ENCODE measurements at regions not wholly inside any gene's neighbourhood (a gene's known extent, or its start where the extent isn't known, plus 50 kb on each side); places are given as distances from the start of the nearest gene placed in this dataset.

DNA sequence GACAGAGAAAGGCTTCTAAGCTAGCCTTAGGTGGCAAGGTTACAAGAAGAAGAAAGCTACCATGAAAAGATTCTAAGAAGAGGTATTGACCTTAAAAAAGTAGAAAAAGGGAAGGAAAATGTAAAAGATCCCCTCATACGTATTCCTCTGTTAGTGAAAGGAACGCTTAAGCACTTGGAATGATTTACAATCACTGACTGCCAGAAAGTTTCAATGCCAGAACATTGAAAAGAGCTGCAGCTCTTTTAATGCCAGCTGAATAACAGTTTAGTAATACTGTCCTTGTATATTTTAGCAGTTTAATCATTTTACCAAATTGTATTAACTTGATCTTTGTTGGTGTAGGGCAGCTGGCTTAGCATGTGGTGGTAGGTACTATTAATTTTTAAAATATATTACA, 650.7 kb downstream of the FAM181B start:
- TF ChIP-seq, protein P1, sequence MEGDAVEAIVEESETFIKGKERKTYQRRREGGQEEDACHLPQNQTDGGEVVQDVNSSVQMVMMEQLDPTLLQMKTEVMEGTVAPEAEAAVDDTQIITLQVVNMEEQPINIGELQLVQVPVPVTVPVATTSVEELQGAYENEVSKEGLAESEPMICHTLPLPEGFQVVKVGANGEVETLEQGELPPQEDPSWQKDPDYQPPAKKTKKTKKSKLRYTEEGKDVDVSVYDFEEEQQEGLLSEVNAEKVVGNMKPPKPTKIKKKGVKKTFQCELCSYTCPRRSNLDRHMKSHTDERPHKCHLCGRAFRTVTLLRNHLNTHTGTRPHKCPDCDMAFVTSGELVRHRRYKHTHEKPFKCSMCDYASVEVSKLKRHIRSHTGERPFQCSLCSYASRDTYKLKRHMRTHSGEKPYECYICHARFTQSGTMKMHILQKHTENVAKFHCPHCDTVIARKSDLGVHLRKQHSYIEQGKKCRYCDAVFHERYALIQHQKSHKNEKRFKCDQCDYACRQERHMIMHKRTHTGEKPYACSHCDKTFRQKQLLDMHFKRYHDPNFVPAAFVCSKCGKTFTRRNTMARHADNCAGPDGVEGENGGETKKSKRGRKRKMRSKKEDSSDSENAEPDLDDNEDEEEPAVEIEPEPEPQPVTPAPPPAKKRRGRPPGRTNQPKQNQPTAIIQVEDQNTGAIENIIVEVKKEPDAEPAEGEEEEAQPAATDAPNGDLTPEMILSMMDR (IDR thresholded peaks at IDR 0.05): no peak
- ChIA-PET POLR2A (no interaction called here), CTCF (no interaction called here)
- Mint-ChIP-seq H3K4me1 (ENCODE audit: low read depth) (no peaks in the 10 kb centered on the region), H3K27ac (no peak overlapping the region), H3K27me3 (peaks cover 2% of the 10 kb centered on the region), H3K4me3 (no peak overlapping the region), H3K36me3 (ENCODE audit: low read depth) (no peaks in the 10 kb centered on the region), H3K9me3 (no peaks in the 10 kb centered on the region)
- no peak for DNase-seq
- intact Hi-C loops (cut with micrococcal nuclease): no loop called here
- no peak for ATAC-seq

DNA sequence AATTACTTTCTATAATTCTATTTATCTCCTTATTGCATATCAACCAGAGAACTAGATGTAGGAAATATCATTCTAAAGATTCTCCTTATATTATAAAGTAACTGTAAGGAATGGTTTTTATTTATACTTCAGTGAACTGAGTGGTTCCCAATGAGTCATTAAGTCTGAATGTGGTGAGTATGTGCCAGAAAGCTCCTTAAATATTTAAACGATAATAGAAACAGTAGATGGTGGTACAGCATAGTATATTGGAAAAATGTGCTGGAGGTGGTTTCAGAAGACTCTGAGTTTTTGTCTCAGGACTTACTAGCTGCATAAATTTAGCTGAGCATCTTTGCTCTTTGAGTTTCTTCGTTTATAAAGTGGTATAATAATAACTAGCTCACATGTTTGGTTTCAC, 653.5 kb downstream of the FAM181B start:
- intact Hi-C loops (cut with micrococcal nuclease): no loop called here
- no peak for DNase-seq
- no peaks in the 10 kb centered on the region for H3K4me1 Mint-ChIP-seq (ENCODE audit: low read depth)
- no peak for ATAC-seq
- no peak overlapping the region for H3K27ac Mint-ChIP-seq
- H3K9me3 Mint-ChIP-seq: no peaks in the 10 kb centered on the region
- peaks cover 5% of the 10 kb centered on the region for H3K27me3 Mint-ChIP-seq
- no peak overlapping the region for H3K4me3 Mint-ChIP-seq
- POLR2A ChIA-PET: no interaction called here
- CTCF ChIA-PET: interaction anchor here (1.2 kb wide), 1 partner anchor 9 kb away, joined by 3 read pairs; no protein-coding TSS in a partner anchor
- TF ChIP-seq, protein P1 (IDR thresholded peaks at IDR 0.05): no peak
- H3K36me3 Mint-ChIP-seq (ENCODE audit: low read depth): no peaks in the 10 kb centered on the region

DNA sequence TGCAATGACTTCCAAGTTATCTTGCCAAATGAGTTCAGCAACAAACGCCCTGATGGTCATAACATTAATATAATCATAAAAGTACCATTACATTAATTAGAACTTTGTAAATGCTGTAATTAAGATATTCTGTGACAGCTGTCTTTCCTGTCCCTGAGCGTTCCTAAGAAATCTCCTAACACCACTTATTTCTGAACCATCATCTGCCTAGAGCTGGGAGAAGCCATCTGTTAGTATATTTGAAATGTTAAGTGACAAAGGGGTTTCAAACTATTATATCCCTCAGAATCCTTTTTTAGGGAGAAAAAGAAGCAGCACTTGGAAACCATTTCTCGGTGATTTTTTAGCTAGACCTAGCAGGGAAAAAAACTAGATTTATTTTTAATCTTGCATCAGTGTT, 657.5 kb downstream of the FAM181B start:
- no peaks in the 10 kb centered on the region for H3K9me3 Mint-ChIP-seq
- no peaks in the 10 kb centered on the region for H3K4me1 Mint-ChIP-seq (ENCODE audit: low read depth)
- TF ChIP-seq, protein P1 (IDR thresholded peaks at IDR 0.05): no peak
- peaks cover 5% of the 10 kb centered on the region for H3K27me3 Mint-ChIP-seq
- intact Hi-C loops (cut with micrococcal nuclease): no loop called here
- H3K4me3 Mint-ChIP-seq: no peak overlapping the region
- POLR2A ChIA-PET: no interaction called here
- no peak for ATAC-seq
- H3K27ac Mint-ChIP-seq: no peak overlapping the region
- no peak for DNase-seq
- CTCF ChIA-PET: no interaction called here
- H3K36me3 Mint-ChIP-seq (ENCODE audit: low read depth): no peaks in the 10 kb centered on the region

DNA sequence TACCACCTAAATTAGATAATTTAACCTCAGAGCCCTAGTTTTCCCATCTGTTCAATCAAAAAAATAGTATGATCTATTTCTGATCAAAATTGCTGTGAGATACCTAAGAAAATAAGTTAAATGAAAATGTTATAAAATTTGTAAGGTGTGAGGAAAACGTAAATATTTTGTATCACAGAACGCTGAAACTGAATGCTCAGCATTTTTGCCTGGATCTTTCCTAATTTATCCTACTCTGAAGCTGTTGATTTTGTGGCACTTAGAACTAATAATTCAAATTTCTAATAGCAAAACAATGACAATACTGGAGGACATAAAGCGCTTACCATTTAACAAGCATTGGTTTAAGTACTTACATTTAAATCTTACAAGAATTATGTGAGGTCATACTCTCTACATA, 674.2 kb downstream of the FAM181B start:
- CTCF ChIA-PET: no interaction called here

DNA sequence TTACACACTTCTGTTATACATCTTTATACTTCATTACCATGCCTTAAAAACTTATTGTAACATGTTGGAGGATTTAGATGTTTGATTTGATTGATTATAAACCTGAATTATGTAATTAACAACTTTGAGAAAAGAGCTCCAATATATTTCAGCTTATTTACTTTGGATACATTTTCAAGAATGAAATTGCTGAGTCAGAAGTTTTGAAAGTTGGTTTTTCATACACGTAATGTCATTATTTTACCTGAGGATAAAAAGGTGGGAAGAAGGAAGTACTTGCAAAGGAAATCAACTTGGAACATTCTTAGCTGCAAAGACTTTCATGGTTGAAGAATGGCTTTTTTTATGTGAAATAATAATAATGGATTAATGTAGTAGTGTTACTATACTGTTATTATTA, 677.2 kb downstream of the FAM181B start:
- no peaks in the 10 kb centered on the region for H3K9me3 Mint-ChIP-seq
- POLR2A ChIA-PET: no interaction called here
- CTCF ChIA-PET: no interaction called here
- no peak for ATAC-seq
- H3K27me3 Mint-ChIP-seq: no peaks in the 10 kb centered on the region
- no peaks in the 10 kb centered on the region for H3K4me1 Mint-ChIP-seq (ENCODE audit: low read depth)
- H3K36me3 Mint-ChIP-seq (ENCODE audit: low read depth): no peaks in the 10 kb centered on the region
- H3K4me3 Mint-ChIP-seq: no peak overlapping the region
- H3K27ac Mint-ChIP-seq: no peak overlapping the region
- intact Hi-C loops (cut with micrococcal nuclease): no loop called here
- TF ChIP-seq, protein P1 (IDR thresholded peaks at IDR 0.05): no peak
- no peak for DNase-seq

More for the DNA sequence above, 674.2 kb downstream of the FAM181B start:
- no peaks in the 10 kb centered on the region for H3K27me3 Mint-ChIP-seq
- no peak for DNase-seq
- no peaks in the 10 kb centered on the region for H3K4me1 Mint-ChIP-seq (ENCODE audit: low read depth)
- no peak overlapping the region for H3K4me3 Mint-ChIP-seq
- TF ChIP-seq, protein P1 (IDR thresholded peaks at IDR 0.05): no peak
- no peak overlapping the region for H3K27ac Mint-ChIP-seq
- intact Hi-C loops (cut with micrococcal nuclease): no loop called here
- POLR2A ChIA-PET: interaction anchor here (0.8 kb wide), 1 partner anchor 264 kb away, joined by 3 read pairs; no protein-coding TSS in a partner anchor
- no peaks in the 10 kb centered on the region for H3K9me3 Mint-ChIP-seq
- H3K36me3 Mint-ChIP-seq (ENCODE audit: low read depth): no peaks in the 10 kb centered on the region
- ATAC-seq: no peak
